Stimulated activated CD8-positive, alpha-beta memory T cell treated with anti-CD3 and anti-CD28 coated beads, Interleukin-4, amount 100 ng/mL, for 4 hours (primary cell): ENCODE measurements at regions not wholly inside any gene's neighbourhood (a gene's known extent, or its start where the extent isn't known, plus 50 kb on each side); places are given as distances from the start of the nearest gene placed in this dataset.
"Not testable (repeated sequence)": the region's sequence is repeated elsewhere in the genome, so short reads cannot be mapped to it uniquely, and the experiment has no call there.

Experiments
- DNase-seq, 2 donors: peaks; one replicate each; pipeline ENCODE4 v3.0.0-alpha.2; 2020; ENCODE audit warnings: low read depth in 2 of 2, low spot score in 1 of 2

DNA sequence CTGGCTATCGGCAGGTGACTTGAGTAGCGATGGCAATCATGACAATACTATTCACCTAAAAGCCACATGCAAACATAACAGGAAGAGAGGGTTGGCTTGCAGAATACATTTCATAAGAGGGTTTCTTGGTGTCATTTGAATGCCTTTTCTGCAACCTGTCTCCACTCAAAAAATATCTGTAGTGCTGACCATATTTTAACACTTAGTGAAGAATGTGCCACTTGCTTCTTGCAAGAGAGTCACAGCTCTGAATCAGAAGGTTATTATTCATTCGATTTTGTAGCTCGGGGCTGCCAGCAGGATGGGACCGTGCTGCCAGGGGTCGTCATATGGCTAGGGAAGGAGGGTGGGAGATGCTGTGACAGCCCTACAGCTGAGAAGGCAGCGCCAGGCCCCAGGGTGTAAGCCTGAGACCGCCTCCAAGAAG, 152.0 kb upstream of the PITRM1 start:
- no peak for DNase-seq

DNA sequence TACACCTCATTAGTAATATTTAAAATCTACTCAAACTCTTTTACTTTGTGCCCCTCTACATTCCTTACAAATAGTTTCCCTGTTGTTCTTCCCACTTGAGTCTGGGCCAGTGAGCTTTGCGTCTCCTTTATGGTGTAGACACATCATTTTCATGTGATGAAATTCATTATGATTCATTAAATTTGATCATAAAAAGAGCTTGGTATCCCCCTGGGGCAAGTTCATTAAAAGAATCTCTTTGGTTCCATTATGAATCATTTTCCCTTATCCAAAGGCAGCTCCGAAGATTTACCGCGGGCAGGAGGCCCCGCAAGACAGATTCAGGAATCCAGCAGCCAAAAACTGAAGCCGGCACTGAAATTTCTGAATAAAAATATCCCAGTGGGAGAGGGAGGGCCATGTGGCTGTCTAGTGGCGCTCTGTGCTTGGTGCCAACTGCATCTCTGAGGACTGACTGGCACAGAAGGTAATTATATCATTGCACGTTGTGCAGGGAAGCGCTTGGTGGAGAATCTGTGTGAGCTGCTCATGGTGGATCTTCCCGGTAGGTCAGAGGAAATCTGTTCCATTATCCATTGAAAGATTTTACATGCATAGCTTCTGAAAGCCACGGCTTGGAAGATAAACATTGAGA, 151.4 kb upstream of the PITRM1 start:
- no peak for DNase-seq

DNA sequence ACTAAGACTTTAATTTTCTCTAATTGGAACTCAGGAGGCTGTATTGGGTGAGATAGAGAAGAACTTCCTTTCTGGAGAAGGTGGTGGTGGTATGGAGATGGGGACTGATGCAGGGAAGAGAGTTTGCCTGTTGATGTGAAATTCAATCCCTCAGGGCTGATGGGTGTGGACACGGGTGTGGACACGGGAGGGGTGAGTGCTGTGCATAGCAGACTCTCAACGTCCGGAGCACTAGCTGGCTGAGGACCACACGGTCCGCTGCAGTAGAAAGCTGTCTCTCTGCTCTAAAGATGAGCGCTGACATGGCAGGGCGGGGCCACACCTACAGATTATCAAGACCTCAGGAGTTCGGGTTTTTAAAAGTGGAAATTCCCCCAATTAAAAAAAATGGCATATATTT, 148.5 kb upstream of the PITRM1 start:
- DNase-seq, result no peak

DNA sequence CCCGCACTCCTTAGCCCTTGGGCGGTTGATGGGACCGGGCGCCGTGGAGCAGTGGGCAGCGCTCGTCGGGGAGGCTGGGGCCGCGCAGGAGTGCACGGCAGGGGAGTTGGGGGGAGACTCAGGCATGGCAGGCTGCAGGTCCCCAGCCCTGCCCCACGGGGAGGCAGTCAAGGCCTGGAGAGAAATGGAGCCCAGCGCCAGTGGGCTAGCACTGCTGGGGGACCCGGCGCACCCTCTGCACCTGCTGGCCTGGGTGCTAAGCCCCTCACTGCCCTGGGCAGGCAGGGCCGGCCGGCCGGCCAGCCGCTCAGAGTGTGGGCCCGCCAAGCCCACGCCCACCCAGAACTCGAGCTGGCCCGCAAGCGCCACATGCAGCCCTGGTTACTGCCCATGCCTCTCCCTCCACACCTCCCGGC, 147.2 kb upstream of the PITRM1 start:
- DNase-seq, result no peak

DNA sequence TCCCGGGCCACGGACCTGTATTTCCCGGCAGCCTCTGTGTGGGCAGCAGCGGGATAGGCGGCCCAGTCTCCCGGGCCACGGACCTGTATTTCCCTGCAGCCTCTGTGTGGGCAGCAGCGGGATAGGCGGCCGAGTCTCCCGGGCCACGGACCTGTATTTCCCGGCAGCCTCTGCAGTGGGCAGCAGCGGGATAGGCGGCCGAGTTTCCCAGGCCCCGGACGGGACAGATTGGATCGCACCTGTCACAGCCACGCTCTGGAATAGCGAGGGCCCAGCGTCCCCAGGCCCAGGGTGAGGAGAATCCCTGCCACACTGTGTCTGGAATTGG, 145.9 kb upstream of the PITRM1 start:
- DNase-seq, result not testable (repeated sequence)

DNA sequence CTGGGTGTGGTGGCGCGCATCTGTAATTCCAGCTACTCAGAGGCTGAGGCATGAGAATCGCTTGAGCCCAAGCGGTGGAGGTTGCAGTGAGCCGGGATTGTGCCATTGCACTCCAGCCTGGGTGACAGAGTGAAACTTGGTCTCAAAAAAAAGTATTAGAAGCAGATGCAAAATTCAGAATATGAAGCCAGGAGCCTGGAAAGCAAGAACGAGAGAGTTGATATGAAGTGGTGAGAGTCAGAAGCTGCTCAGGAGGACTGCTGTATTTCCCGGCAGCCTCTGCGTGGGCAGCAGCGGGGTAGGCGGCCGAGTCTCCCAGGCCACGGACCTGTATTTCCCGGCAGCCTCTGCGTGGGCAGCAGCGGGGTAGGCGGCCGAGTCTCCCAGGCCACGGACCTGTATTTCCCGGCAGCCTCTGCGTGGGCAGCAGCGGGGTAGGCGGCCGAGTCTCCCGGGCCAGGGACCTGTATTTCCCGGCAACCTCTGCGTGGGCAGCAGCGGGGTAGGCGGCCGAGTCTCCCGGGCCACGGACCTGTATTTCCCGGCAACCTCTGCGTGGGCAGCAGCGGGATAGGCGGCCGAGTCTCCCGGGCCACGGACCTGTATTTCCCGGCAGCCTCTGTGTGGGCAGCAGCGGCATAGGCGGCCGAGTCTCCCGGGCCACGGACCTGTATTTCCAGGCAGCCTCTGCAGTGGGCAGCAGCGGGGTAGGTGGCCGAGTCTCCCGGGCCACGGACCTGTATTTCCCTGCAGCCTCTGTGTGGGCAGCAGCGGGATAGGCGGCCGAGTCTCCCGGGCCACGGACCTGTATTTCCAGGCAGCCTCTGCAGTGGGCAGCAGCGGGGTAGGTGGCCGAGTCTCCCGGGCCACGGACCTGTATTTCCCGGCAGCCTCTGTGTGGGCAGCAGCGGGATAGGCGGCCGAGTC, 145.2 kb upstream of the PITRM1 start:
- not testable (repeated sequence) for DNase-seq

DNA sequence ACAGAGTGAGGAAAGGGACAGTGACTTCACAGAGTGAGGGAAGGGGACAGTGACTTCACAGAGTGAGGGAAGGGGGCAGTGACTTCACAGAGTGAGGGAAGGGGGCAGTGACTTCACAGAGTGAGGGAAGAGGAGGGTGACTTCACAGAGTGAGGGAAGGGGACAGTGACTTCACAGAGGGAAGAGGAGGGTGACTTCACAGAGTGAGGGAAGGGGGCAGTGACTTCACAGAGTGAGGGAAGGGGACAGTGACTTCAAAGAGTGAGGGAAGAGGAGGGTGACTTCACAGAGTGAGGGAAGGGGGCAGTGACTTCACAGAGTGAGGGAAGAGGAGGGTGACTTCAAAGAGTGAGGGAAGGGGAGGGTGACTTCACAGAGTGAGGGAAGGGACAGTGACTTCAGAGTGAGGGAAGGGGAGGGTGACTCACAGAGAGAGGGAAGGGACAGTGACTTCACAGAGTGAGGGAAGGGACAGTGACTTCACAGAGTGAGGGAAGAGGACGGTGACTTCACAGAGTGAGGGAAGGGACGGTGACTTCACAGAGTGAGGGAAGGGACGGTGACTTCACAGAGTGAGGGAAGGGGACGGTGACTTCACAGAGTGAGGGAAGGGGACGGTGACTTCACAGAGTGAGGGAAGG, 142.0 kb upstream of the PITRM1 start:
- not testable (repeated sequence) for DNase-seq

DNA sequence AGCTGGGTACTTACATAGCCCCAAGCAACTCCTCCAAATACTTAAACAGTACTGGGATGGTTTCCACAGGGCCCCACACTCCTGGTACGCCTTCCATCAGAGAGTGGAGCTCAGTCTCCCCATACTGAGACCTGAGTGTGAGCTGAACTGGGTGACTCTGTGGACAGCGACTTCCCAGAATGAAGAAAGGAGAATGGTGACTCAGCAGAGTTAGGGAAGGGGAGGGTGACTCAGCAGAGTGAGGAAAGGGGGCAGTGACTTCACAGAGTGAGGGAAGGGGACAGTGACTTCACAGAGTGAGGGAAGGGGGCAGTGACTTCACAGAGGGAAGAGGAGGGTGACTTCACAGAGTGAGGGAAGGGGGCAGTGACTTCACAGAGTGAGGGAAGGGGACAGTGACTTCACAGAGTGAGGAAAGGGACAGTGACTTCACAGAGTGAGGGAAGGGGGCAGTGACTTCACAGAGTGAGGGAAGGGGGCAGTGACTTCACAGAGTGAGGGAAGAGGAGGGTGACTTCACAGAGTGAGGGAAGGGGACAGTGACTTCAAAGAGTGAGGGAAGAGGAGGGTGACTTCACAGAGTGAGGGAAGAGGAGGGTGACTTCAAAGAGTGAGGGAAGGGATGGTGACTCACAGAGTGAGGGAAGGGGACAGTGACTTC, 141.3 kb upstream of the PITRM1 start:
- not testable (repeated sequence) for DNase-seq

DNA sequence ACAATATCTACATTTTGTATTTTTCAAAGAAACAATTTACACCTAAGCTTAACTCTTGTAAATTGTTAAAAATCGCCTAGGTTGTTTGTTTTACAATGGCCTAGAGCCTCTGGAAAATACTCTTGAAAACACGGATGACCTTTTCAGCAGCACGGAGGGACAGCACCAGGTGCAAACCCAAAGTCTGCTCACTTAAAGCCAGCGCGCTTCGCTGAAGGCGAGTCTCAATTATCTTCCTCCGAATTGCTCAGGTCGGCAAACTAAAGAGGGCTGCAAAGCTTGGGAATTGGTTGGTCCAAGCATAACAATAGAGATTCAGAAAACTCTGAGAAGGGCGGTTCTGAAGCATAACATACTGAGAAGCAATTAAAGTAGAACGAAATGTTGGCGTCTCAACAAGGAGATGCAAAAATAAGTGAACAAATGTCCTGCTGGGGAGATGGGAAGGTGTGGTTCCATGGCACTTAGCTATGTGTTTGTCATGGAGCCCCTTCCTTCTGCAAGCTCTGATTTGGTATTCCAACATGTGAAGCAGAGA, 139.9 kb upstream of the PITRM1 start:
- DNase-seq, result no peak

DNA sequence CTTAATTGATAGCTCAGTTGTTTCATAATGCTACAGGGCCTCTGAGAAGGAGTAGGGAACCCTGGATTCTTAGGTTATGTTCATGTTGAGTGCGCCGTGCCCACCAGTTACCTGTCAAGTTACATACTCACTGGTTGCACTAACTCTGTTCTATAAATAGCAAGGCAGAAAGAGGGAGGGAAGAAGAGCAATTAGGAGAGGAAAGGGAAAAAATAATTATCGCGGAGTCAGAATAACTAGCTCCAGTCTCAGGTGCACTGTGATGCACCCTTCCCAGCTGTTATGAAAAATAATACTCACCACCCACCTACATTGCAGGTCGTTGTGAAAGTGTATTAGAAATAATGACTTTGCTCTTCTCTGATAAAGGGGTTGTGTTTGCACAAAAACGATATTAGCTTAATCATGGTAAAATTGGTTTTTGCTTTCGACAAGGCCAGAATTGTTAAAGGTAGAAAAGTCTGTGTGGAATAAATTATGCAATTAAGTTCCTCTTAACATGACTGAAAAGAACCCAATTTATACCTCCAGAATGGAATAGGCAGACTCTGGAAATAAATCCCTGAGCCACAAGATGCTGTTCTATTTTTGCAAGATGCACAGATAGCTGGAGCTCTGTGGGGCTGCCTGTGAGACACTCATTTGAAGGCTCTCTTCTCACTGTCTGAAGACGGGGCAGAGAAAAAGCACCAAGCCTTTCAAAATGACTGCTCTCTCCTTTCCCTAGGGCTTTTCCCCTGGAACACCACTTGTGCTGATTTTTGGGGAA, 137.6 kb upstream of the PITRM1 start:
- no peak for DNase-seq

DNA sequence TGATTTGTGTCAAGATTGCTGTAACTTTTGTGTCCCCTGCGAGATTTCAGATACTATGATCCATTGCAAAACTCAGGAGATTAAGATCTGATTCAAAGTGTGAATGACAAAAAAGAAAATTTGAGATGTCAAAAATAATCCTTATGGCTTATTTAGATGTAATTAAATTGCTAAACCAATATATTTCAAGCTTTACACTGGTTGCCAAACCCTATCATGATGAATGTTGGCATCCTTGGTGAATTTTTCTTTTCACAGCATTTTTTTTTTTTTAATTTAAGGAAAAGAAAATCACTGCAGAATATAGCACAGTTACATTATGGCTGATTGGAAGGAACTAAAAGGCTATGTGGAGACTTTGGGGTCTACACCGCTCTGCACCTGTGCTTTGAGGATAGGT, 133.5 kb upstream of the PITRM1 start:
- no peak for DNase-seq

DNA sequence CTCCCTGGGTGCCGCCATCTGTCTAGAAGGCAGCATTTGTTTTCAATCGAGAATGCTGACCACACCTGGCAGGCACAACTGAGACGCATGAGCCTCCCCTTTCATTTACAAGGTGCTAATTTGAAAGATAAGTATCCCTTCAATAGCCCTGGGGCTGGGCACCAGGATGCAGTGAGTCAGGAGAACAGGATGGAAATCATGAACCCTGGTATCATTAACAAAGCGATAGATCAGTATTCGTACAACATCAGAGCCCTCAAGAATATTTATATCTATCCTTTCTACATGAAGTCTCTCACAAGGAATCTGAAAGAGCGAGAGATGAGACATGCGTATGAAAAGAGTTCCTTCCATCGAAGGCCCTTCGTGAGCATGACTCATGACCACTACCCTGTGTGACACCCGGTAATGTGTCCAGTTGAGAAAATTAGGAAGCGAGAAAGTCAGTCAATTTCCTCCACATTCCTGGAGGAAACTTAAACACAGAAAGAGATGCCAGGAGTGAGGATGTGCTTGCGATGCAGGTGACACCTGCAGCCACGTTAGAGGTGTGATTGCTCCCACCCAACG, 123.1 kb upstream of the PITRM1 start:
- no peak for DNase-seq

DNA sequence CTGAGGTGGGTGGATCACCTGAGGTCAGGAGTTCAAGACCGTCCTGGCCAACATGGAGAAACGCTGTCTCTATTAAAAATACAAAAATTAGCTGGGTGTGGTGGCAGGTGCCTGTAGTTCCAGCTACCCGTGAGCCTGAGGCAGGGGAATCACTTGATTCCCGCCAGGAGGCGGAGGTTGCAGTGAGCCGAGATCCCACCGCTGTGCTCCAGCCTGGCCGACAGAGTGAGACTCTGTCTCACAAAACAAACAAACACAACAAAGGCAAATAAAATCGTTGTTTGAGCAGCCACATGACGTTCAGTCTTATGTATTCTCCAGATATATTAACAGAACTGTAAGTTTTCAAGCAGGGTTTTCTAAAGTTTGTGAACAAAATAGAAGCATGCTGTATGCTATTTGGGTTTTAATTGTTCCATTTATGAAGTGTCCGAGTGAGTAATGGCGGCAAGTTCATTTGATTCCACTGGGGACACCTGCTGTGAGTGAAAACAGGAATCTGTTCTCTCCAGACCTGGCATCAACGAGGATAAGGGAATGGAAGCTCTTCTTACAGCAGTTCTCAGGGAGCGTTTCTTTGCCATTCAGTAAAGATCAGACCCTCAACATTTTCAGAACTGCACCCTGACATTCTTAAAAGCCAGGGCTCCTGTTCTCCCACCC, 122.5 kb upstream of the PITRM1 start:
- no peak for DNase-seq

DNA sequence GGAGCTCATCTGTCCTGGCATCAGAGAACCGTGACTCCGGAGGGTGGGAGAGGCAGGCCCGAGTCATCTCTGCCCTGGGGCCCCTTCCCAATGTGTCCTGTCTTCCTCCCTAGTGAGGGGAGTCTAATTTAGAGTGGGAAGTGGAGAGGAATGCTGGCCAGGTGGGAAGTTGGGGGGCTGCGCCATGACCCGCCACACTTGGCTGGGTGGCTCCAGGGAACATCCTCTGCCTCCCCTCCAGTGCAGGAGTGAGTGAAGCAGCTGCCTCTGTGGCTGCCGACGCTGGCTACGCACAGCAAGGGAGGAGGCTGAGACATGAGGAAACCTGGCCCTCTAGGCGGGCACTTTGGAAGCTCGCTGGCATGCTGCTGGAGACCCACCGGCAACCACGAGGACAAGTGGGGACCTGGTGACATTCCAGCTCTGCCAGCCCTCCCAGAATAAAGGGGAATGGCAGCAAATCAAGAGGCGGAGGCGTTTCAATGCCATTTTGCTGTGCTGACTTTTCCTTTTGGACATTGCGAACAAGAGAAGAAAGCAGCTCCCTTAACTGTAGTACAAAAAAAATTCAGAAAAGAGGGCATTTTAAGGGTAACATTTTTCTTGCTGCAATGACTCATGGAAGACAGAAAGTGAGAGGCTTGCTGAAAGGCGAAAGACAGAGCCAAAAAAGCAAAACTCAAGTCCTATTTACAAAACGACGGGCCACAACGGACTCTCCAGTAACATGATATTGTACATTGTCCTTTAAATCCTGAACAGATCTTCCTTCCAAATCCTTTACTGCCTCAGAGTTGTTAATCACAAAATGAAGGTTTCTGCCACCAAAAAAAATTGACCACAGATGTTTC, 121.2 kb upstream of the PITRM1 start:
- DNase-seq, result no peak

DNA sequence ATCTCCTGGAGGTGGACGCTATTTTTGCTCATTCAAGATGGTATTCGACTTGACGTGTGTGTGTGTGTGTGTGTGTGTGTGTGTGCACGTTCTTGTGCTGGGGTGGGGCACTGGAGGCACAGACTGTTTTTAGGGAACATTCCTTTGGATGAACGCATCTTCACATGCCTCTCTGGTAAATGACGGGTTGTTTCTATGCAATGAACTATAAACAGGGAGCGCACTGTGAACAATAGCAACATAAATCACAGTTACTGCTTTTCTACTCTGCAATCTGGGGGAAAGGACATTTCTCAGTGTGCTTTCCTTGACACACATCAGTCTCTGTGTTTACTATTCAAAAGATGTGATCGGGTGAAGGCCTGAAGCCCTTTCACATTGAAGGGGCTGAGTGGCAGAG, 120.1 kb upstream of the PITRM1 start:
- DNase-seq, result no peak

DNA sequence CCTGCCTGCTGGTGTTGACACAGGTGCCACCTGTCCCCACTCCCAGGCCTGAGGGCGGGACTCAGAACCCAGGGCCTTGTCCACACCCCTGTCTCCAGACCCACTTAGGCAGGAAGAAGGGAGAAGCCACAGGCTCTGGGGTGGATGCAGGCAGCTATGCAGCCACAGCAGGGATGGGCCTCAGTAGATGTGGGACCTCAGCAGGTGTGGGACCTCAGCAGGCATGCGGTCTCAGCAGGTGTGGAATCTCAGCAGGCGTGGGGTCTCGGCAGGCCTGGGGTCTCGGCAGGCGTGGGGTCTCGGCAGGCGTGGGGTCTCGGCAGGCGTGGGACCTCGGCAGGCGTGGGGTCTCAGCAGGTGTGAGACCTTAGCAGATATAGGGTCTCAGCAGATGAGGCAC, 118.0 kb upstream of the PITRM1 start:
- DNase-seq, result no peak

DNA sequence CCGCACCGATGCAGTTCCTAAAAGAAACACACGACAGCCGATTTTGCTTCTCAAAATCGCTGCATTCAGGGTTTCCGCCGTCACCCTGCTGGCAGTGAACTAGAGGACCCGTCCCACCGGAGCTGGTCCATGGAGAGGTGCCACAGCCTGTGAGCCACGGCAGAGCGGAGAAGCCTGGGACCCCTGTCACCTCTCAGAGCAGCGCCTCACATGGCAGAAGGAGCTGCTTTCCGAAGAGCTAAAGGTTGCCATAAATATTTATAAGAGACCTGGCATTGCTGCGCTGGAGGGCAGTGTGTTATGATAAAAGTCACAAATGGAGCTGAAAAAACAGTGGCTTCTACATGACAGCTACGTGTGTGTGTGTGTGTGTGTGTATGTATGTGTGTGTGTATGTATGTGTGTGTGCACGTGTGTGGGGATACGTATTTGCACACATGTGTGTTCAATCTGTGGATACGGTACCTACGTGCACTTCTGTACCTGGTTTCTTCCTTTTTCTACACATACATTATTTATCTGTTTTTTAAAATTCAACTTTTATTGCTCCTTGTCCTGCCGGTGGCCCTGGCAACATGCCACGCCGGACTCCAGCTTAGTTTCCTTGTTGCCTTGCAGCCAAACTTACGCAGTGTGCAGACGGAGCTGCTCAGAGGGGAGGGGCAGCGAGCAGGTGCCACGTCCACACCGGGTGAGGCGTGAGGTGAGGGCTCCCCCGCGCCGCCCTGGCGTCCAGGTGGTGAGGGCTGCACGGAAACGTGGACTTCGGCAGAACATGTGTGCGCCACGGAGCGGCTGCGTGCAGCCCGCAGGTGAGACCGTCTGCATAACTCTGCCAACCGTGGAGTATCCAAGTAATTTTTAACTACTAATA, 115.2 kb upstream of the PITRM1 start:
- no peak for DNase-seq

DNA sequence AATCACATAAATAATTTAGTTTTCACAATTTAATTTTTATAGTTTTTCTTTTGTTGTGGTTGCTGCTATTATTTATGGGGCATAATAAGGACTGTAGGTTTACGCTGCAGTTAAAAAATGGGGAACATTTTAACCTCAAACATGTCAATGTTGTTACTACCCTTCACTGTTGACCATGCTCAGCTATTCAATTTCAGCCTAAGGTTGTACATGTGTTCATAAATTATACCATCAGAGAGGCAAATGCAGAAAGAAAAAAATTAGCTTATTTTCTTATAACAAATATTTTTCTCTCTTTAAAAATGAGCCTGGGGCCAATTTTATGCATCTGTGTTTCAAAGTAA, 110.1 kb upstream of the PITRM1 start:
- DNase-seq, result no peak
